Endothelial cell of umbilical vein (primary cell): ENCODE measurements at regions not wholly inside any gene's neighbourhood (a gene's known extent, or its start where the extent isn't known, plus 50 kb on each side); places are given as distances from the start of the nearest gene placed in this dataset.

Experiments used
- POLR2A ChIP-seq: IDR thresholded peaks from 2 replicates; pipeline ENCODE4 v1.6.1; 2012; ENCODE audit warnings: low read depth, mild to moderate bottlenecking, control low read depth, low read length
- POLR2AphosphoS5 ChIP-seq: IDR thresholded peaks from 2 replicates; pipeline ENCODE4 v1.6.1; 2012; ENCODE audit warnings: low read depth, mild to moderate bottlenecking, control low read depth, low read length, moderate library complexity; ENCODE audit not compliant: insufficient read depth

GRCh38 chr1:168923521-168924136 is 182.9 kb upstream of the ATP1B1 start:
- TF ChIP-seq POLR2A = no peak
- TF ChIP-seq POLR2AphosphoS5 = peak; percentile 57
